ENCODE measurements at regions not wholly inside any gene's neighbourhood (a gene's known extent, or its start where the extent isn't known, plus 50 kb on each side); places are given as distances from the start of the nearest gene placed in this dataset.

DNA sequence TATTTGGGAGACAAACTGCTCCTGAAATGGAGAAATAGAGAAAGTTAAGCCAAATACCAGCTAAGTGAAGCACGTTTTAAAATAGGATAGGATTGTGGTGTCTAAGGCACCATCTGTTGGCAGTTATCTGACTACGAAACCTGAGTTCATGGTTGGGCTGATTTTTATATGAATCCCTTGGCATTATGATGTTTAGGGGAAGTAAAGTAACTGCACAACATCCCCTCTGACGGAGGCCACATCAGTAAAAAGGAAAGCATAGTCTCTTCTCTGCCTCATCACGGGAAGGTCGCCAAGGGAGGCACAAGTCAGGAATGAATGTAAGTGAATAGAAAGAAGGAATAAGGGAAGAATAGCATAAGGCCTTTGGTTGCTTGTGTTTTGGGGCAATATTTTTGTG lies 128.0 kb downstream of the PRRX1 start:
- no peaks in the 10 kb centered on the region for H3K4me1 ChIP-seq (ENCODE audit: control insufficient read depth, insufficient read depth, low read length)
- CTCF ChIA-PET = no interaction called here
- H3K27ac ChIP-seq (ENCODE audit: extremely low read depth, low read depth, low read length) = no peak overlapping the region
- H3K9me3 ChIP-seq (ENCODE audit: control insufficient read depth, insufficient read depth, low read depth, low read length) = no peaks in the 10 kb centered on the region
- no peaks in the 10 kb centered on the region for H3K36me3 ChIP-seq (ENCODE audit: control insufficient read depth in 2 of 2, insufficient read depth in 1 of 2, low read length in 2 of 2)
- POLR2A ChIA-PET = no interaction called here
- no peak overlapping the region for H3K4me3 ChIP-seq (ENCODE audit: low read depth, low read length)
- TF ChIP-seq ZNF10 (tag by site-specific recombination; IDR thresholded peaks at IDR 0.05) = no peak
- TF ChIP-seq KLF8 (tag by site-specific recombination; IDR thresholded peaks at IDR 0.05) = no peak
- TF ChIP-seq ZNF155 (tag by site-specific recombination; IDR thresholded peaks at IDR 0.05) = no peak
- TF ChIP-seq GLI2 (tag by site-specific recombination; IDR thresholded peaks at IDR 0.05; ENCODE audit: borderline replicate concordance, low read depth) = no peak
- TF ChIP-seq ZNF157 (tag by site-specific recombination; IDR thresholded peaks at IDR 0.05) = no peak
- TF ChIP-seq ZNF664 (tag by site-specific recombination; IDR thresholded peaks at IDR 0.05) = no peak
- TF ChIP-seq ZNF311 (tag by site-specific recombination; IDR thresholded peaks at IDR 0.05; ENCODE audit: borderline replicate concordance) = no peak
- no peak for TF ChIP-seq SP7 (tag by site-specific recombination; IDR thresholded peaks at IDR 0.05)
- TF ChIP-seq ZNF626 (tag by site-specific recombination; IDR thresholded peaks at IDR 0.05) = no peak
- no peak for TF ChIP-seq ZNF654 (tag by site-specific recombination; IDR thresholded peaks at IDR 0.05; ENCODE audit: low read depth)
- no peak for TF ChIP-seq KLF10 (tag by site-specific recombination; IDR thresholded peaks at IDR 0.05)
- TF ChIP-seq ZBTB17 (tag by site-specific recombination; IDR thresholded peaks at IDR 0.05) = no peak
- TF ChIP-seq ZNF658 (tag by site-specific recombination; IDR thresholded peaks at IDR 0.05) = no peak
- TF ChIP-seq HOXA7 (CRISPR knock-in tag; IDR thresholded peaks at IDR 0.05; ENCODE audit: borderline replicate concordance) = no peak
- no peak for TF ChIP-seq ZNF133 (tag by site-specific recombination; IDR thresholded peaks at IDR 0.05)

DNA sequence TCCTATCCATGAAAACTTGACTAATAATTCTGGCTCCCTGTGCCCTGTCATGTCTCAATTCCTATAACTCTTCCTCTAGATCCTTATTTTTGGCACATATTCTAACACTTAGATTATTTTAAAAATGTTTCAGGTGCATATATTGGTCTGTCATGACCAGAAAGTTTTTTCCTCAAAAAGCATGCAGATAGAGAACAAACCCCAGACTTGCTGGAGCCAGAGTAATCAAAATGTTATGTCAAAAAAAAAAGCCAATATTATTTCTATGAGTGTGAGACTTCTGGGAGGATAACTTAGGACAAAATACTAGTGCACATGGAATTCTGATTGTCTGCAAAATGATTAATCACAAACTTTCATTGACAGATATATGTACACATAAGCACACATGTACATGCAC lies 135.1 kb upstream of the MROH9 start:
- Histone ChIP-seq H3K4me3 (ENCODE audit: low read depth, low read length) (no peak overlapping the region), H3K36me3 (ENCODE audit: control insufficient read depth in 2 of 2, insufficient read depth in 1 of 2, low read length in 2 of 2) (no peaks in the 10 kb centered on the region), H3K9me3 (ENCODE audit: control insufficient read depth, insufficient read depth, low read depth, low read length) (no peaks in the 10 kb centered on the region), H3K27ac (ENCODE audit: extremely low read depth, low read depth, low read length) (no peak overlapping the region), H3K4me1 (ENCODE audit: control insufficient read depth, insufficient read depth, low read length) (no peaks in the 10 kb centered on the region)
- ChIA-PET POLR2A (no interaction called here), CTCF (no interaction called here)
- TF ChIP-seq ZNF776 (tag by site-specific recombination; IDR thresholded peaks at IDR 0.05; ENCODE audit: borderline replicate concordance) (no peak), PRDM1 (tag by site-specific recombination; IDR thresholded peaks at IDR 0.05) (no peak), ZNF501 (tag by site-specific recombination; IDR thresholded peaks at IDR 0.05) (no peak), ZNF521 (tag by site-specific recombination; IDR thresholded peaks at IDR 0.05) (no peak), ZNF114 (tag by site-specific recombination; IDR thresholded peaks at IDR 0.05) (no peak), ZNF677 (tag by site-specific recombination; IDR thresholded peaks at IDR 0.05) (no peak), BCL11B (tag by site-specific recombination; IDR thresholded peaks at IDR 0.05; ENCODE audit: low read depth) (no peak), MEIS1 (CRISPR knock-in tag; IDR thresholded peaks at IDR 0.05; ENCODE audit: borderline replicate concordance) (no peak), ZNF600 (tag by site-specific recombination; IDR thresholded peaks at IDR 0.05) (no peak), ZNF16 (tag by site-specific recombination; IDR thresholded peaks at IDR 0.05; ENCODE audit: low read depth) (no peak), ZNF768 (tag by site-specific recombination; IDR thresholded peaks at IDR 0.05) (no peak)
- TF ChIP-seq, protein P1, sequence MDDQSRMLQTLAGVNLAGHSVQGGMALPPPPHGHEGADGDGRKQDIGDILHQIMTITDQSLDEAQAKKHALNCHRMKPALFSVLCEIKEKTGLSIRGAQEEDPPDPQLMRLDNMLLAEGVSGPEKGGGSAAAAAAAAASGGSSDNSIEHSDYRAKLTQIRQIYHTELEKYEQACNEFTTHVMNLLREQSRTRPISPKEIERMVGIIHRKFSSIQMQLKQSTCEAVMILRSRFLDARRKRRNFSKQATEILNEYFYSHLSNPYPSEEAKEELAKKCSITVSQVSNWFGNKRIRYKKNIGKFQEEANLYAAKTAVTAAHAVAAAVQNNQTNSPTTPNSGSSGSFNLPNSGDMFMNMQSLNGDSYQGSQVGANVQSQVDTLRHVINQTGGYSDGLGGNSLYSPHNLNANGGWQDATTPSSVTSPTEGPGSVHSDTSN (CRISPR knock-in tag; IDR thresholded peaks at IDR 0.05) = no peak
- TF ChIP-seq, protein P2, sequence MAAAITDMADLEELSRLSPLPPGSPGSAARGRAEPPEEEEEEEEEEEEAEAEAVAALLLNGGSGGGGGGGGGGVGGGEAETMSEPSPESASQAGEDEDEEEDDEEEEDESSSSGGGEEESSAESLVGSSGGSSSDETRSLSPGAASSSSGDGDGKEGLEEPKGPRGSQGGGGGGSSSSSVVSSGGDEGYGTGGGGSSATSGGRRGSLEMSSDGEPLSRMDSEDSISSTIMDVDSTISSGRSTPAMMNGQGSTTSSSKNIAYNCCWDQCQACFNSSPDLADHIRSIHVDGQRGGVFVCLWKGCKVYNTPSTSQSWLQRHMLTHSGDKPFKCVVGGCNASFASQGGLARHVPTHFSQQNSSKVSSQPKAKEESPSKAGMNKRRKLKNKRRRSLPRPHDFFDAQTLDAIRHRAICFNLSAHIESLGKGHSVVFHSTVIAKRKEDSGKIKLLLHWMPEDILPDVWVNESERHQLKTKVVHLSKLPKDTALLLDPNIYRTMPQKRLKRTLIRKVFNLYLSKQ (tag by site-specific recombination; IDR thresholded peaks at IDR 0.05; ENCODE audit: borderline replicate concordance) = no peak
- TF ChIP-seq, protein P3, sequence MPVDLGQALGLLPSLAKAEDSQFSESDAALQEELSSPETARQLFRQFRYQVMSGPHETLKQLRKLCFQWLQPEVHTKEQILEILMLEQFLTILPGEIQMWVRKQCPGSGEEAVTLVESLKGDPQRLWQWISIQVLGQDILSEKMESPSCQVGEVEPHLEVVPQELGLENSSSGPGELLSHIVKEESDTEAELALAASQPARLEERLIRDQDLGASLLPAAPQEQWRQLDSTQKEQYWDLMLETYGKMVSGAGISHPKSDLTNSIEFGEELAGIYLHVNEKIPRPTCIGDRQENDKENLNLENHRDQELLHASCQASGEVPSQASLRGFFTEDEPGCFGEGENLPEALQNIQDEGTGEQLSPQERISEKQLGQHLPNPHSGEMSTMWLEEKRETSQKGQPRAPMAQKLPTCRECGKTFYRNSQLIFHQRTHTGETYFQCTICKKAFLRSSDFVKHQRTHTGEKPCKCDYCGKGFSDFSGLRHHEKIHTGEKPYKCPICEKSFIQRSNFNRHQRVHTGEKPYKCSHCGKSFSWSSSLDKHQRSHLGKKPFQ (tag by site-specific recombination; IDR thresholded peaks at IDR 0.05) = no peak

Measured in HEK293 (cell line).